ENCODE measurements at regions not wholly inside any gene's neighbourhood (a gene's known extent, or its start where the extent isn't known, plus 50 kb on each side); places are given as distances from the start of the nearest gene placed in this dataset.

DNA sequence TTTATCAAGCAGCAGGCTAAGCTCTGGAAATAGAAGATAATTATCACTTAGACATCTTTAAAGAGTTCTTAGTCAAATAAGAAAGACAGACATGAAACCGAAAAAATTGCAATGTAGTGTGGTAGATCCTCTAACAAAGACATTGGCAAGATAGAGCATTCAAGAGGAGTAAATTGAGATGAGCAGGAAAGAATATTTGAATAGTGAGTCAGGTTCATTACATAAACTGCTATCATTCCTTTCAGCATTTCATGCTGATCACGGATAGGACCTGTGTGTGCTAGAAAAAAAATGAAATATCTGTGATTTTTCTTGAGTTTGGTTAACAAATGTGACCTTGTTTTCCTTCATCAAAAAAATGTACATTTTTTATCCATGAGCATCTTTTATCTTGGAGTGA is 460.9 kb downstream of the OTOL1 start:
- TF ChIP-seq, protein P1, sequence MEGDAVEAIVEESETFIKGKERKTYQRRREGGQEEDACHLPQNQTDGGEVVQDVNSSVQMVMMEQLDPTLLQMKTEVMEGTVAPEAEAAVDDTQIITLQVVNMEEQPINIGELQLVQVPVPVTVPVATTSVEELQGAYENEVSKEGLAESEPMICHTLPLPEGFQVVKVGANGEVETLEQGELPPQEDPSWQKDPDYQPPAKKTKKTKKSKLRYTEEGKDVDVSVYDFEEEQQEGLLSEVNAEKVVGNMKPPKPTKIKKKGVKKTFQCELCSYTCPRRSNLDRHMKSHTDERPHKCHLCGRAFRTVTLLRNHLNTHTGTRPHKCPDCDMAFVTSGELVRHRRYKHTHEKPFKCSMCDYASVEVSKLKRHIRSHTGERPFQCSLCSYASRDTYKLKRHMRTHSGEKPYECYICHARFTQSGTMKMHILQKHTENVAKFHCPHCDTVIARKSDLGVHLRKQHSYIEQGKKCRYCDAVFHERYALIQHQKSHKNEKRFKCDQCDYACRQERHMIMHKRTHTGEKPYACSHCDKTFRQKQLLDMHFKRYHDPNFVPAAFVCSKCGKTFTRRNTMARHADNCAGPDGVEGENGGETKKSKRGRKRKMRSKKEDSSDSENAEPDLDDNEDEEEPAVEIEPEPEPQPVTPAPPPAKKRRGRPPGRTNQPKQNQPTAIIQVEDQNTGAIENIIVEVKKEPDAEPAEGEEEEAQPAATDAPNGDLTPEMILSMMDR (IDR thresholded peaks at IDR 0.05; ENCODE audit: insufficient read depth, low read depth, low read length) = no peak
- peak; percentile 21 for DNase-seq (ENCODE audit: low read depth)

DNA sequence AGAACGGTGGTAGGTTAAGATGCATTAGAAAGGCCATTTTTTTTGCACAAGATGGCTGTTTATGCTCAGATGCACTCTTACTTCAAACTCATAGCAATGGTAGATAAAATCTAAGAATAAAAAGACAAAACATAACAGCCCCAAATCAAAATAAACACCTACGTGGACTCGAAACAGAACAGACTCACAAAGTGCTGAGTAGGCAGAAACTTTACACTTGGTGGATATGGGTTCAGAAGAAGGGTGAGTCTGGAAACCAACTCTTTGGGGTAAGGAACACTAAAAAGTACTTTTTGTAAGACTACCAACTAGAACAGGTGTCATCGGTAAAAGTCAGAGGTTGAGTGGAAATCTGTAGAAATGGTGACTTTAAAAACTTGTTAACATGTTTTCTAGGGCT is 468.2 kb downstream of the OTOL1 start:
- no peak for DNase-seq (ENCODE audit: low read depth)
- TF ChIP-seq, protein P1 (IDR thresholded peaks at IDR 0.05; ENCODE audit: insufficient read depth, low read depth, low read length) = no peak
- H3K4me3 ChIP-seq (ENCODE audit: low read depth, low read length) = no peak overlapping the region

More for the DNA sequence above, 460.9 kb downstream of the OTOL1 start:
- no peak overlapping the region for H3K4me3 ChIP-seq (ENCODE audit: low read depth, low read length)

DNA sequence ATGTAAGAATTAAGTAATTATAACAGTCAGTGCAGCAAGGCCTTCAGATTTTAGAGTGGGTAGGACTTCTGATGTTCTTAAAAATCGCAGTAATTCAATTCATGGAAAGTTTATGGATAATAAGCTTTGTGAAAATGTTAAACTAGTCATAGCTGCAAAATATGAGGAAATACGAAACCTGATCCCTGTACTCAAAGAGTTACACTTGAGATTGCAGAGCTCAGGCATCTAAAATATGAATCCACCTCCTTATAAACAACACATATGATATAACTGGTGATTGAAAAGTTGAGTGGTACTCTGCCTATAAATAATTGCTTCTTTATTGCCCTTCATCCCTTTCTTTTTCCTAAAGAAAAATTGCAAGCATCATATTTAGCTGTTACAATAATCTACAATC is 473.3 kb downstream of the OTOL1 start:
- DNase-seq (ENCODE audit: low read depth) = no peak
- no peak overlapping the region for H3K4me3 ChIP-seq (ENCODE audit: low read depth, low read length)
- TF ChIP-seq, protein P1 (IDR thresholded peaks at IDR 0.05; ENCODE audit: insufficient read depth, low read depth, low read length) = no peak

DNA sequence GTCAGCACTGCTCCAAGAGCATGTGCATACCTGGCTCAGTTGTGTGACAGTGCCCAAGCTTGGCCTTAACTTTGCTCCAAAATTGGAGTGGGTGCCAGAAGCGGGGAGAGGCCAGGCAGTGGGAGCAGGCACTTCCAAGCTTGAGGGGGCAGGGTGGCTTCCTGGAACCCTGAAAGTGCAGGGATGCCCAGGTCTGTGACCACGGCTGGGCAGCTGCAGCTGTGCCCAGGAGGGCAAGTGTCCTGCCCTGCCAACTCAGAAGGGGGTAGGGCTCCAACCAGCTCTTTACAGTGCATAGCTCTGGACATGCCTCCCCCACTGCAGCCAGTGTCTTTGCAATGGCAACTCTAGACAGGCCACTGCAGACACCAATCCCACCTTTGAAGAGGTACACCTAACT is 478.6 kb downstream of the OTOL1 start:
- H3K4me3 ChIP-seq (ENCODE audit: low read depth, low read length) = no peak overlapping the region
- TF ChIP-seq, protein P1 (IDR thresholded peaks at IDR 0.05; ENCODE audit: insufficient read depth, low read depth, low read length) = no peak
- DNase-seq (ENCODE audit: low read depth) = no peak

GRCh38 chr3:161977063-161977462 is 480.5 kb downstream of the OTOL1 start:
- TF ChIP-seq, protein P1 (IDR thresholded peaks at IDR 0.05; ENCODE audit: insufficient read depth, low read depth, low read length) = no peak
- H3K4me3 ChIP-seq (ENCODE audit: low read depth, low read length) = no peak overlapping the region
- peak; percentile 29 for DNase-seq (ENCODE audit: low read depth)

DNA sequence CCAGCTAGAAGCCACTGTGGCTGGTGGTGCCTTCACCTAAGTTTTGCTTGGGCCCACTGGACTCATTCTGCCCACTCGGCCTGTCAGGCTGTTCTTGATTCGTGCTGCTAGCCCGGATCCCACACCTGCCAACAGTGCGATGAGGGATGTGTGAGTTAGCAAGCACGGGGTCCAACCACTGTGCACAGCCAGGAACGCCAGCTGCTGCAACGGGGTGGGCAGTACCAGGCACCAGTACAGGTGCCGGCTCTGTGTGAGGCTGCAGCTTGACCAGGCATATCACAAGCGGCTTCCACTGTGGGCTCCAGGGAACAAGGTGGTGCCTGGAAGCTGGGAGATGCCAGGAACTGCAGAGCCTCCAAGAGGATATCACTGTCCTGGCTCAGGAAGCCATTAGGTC is 481.2 kb downstream of the OTOL1 start:
- no peak for DNase-seq (ENCODE audit: low read depth)
- H3K4me3 ChIP-seq (ENCODE audit: low read depth, low read length) = no peak overlapping the region
- TF ChIP-seq, protein P1 (IDR thresholded peaks at IDR 0.05; ENCODE audit: insufficient read depth, low read depth, low read length) = no peak

DNA sequence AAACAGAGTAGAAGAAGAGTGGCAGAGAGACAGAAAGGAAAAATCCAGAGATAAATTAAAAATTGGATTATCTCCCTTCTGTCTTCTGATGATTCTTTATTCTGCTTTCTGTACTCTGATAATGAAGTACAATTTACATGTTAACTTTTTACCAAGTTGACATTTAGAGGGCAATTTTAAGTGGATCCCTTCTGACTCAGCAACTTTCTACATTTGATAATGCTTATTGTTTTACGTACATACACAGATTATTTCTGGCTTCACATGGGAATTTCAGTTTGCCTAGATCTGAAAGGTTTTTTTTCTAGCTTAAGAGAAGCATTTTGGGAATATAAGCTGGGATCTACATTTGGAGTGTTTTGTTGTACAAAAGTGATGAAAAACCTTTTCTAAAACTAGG is 491.3 kb downstream of the OTOL1 start:
- H3K4me3 ChIP-seq (ENCODE audit: low read depth, low read length) = no peak overlapping the region
- DNase-seq (ENCODE audit: low read depth) = no peak
- TF ChIP-seq, protein P1 (IDR thresholded peaks at IDR 0.05; ENCODE audit: insufficient read depth, low read depth, low read length) = no peak
